Nucleus accumbens (tissue), 56 donors: ENCODE measurements at regions not wholly inside any gene's neighbourhood (a gene's known extent, or its start where the extent isn't known, plus 50 kb on each side); places are given as distances from the start of the nearest gene placed in this dataset.
A peak's percentile ranks its signal among the peaks of the same experiment; 100 is the strongest.

ENCODE experiments used
- DNase-seq, 56 donors: peaks; one replicate each; lab custom pipeline; 2025; lab: John Stamatoyannopoulos, UW

GRCh38 chr7:113491305-113491704 is 373.0 kb upstream of the SMIM30 start:
- DNase-seq: no peak

GRCh38 chr7:113487925-113488731 is 369.8 kb upstream of the SMIM30 start:
- DNase-seq: no peak

DNA sequence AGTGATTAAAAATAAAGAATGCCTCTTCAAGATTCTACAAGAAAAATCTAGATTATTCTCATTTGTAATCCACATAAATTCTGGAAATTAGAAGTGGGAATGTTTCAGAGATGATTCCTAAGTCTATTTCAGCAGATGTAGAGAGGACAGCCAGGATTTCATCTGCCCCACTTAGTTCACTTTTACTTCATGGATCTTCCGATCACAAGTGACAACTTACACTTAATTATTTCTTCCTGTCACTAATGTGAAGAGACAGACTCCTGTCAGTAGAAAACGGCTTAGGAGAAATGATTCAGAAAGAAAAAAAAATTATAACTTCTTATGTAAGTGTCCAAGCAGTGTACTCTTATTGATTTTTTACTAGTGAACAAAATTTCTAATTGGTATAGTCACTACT is 368.2 kb upstream of the SMIM30 start:
- DNase-seq: no peak

- DNase-seq: no peak
Observed at GRCh38 chr7:113483657-113484056, 365.3 kb upstream of the SMIM30 start.

GRCh38 chr7:113480537-113480936 is 362.2 kb upstream of the SMIM30 start:
- DNase-seq: no peak

DNA sequence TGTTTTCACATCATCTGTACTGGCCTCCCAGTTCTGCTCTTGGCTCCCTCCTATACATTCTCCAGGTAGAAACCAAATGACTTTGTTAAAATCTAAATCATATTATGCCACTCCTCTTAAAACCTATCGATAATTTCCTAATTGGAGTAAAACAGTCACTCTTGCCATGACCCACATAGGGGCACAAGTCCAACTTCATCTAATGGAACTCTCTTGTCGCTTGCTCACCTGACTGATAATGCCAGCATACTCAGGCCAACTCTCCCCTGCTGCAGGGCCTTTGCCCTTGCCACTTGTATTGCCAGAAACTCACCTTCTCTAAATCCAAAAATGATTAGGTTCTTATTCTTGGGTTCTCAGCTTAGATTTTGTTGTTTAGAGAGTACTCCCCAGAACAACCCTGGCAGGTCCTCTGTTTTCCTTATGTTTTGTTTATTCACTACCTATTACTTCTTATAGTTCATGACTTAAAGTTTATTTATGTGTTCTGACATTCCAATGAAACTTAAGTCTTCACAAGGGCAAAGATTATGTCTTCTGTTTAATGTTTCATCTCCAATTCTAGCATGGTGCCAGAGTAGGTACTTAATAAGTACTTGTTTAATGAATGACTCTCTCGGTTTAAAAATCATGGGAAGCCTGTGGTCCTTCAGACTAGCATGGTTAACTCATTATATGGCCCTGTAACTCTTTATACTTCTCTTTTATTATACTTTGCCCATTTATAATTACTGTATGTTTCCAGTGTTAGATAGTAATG is 345.9 kb upstream of the SMIM30 start:
- no peak for DNase-seq

GRCh38 chr7:113460067-113460466 is 341.7 kb upstream of the SMIM30 start:
- no peak for DNase-seq

- DNase-seq: no peak
Observed at GRCh38 chr7:113456533-113456932, 338.2 kb upstream of the SMIM30 start.

DNA sequence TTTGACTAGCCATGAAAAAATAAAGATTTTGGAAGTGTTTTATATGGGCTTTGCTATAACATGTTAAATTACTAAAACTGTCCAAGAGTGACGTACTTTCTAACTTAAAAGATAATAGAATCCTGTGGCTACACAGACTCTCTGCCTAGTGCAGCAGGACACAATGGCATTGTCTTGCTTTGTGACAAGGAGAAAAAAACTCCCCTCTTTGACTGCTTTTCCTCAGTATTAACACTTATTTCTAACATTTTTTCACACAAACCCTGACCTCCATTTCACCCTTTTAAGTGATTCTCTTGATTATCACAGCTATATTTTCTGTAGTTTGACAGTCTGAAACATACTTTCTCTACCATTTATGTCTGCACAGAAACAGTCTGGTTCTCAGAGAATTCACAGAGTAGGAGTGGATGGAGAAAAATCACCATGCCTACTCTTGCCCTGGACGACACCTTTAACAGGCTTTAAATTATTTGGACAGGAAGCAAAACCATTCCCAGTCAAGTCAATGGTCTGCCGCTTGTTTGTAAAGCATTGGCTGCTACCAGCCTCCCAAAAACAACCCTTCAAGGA is 336.3 kb upstream of the SMIM30 start:
- no peak for DNase-seq

DNA sequence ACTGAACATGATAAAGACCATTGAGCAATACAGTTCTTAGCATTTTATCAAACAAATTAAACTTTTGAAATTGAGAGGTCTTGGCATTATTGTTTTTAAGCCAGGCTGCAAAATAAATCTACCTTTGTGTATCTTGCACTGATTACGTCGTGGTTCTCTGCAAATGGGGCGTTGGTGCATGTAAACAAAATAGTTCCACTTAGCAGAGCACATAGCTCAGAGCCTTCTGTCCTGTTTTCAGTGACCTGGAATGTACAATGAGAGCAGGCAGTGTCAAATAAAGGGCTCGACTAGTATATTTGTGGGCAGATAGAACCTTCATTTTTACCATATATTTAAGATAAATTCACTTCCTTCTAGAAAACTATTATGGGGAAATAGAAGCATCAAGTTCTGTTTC is 333.9 kb upstream of the SMIM30 start:
- DNase-seq: no peak

GRCh38 chr7:113446791-113447190 is 328.4 kb upstream of the SMIM30 start:
- DNase-seq: no peak

- no peak for DNase-seq
Observed at GRCh38 chr7:113446391-113446790, 328.0 kb upstream of the SMIM30 start.

GRCh38 chr7:113444261-113444660 is 325.9 kb upstream of the SMIM30 start:
- DNase-seq: no peak

DNA sequence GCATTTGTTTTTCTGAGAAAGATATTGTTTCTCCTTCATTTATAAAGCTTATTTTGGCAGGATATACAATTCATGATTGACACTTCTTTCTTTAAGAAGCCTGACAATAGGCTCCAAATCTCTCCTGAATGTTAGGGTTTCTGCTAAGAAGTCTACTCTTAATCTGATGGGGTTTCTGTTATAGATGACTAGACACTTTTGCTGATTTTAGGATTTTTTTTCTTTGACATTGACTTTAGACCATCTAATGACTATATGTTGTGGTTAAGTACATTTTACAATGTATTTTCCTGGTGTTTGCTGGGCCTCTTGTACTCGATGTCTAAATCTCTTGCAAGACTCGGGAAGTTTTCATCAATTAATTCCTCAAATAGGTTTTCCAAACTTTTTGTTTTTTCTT is 321.8 kb upstream of the SMIM30 start:
- no peak for DNase-seq

- DNase-seq: no peak
Observed at GRCh38 chr7:113431406-113431805, 313.1 kb upstream of the SMIM30 start.

DNA sequence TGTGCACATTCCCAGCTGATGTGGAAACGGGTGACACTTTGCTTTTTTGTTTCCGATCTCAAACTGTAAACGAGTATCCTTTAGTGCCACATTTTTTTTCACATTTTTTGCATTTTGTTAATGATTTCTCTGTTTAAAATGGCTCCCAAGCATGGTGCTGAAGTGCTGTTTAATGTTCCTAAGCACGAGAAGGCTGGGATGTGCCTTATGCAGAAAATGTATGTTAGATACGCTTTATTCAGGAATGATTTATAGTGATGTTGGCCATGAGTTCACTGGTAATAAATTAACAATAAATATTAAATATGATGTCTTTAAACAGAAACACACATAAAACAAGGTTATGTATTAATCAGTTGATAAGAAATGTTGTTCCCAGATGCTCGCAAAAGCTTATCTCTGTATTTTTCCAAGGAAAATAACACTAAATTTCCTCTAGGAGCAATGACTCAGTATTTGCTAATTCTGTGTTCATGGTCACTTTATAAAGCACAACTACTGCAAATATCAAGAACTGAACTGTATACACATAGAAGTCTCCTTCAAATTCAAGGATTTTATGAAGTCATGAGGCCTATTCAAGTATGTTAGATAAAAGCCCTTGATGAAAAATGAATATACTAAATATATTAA is 305.9 kb upstream of the SMIM30 start:
- no peak for DNase-seq

DNA sequence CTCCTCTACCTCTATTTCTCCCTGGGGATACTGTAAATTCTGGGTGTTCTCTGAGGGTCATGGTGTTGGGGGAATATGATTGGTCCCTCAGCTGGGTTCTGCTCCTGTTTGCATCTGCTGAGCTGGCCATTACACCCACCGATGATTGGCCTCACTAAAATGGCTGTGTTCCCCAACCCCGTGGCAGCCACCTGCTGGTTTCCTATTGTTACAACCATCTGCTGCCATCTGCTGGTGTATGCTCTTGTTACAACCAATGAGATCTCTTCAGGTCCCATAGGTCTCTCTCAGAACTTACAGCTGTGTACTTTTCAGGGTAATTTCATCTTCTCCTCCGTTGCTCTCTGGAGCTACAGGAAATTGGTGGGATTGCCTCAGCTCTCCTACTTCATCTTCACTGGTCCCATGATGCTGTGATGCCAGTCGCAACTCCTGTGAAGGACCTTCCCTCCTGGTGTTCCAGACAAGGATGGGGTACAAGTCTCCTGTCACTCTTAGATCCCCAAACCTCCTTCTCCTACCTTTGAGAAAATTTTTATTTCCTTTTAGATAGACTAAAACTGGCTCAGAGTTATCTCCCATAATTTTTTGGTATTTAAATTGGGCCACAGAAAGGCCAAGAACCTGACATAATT is 303.5 kb upstream of the SMIM30 start:
- DNase-seq: peak in 54 of 56 donors; percentile 3 to 88 (median 46)

GRCh38 chr7:113414401-113415035 is 296.2 kb upstream of the SMIM30 start:
- no peak for DNase-seq

DNA sequence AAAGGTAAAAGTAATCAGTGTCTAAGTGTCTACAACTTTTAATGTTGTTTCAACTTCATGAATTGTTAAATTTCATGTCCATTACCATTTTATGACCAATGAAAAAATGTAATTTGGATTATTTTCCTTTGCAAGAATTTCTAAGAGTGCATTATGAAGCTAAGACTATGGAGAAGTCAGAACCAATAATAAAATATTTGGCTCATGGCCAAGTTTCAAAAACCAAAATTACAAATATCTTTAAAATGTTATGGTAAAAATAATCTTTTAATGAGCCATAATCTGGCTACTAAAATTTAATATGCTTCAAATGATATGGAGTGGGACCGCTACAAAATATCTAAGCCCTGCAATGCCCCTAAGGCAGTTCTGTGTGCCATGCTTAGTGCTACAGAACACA is 294.1 kb upstream of the SMIM30 start:
- DNase-seq: no peak

DNA sequence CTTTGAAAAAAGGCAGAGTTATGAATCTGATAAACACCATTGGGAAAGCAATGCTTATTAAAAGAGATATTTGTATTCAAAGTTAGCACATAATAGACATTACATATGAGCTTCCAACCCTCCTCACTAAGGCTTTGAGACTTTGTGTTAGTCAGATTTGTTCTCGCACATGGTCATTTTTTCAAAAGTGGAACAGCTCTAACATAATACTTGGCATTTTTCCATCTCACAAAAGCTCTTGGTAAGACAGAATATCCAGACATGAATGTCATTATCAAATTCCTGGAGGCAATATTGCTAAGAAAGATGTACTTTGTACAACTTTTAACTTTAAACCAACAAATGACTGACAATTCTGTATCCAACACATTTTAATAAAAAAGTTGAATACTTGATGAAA is 292.4 kb upstream of the SMIM30 start:
- no peak for DNase-seq
